HG03571 (cell line): ENCODE measurements at regions not wholly inside any gene's neighbourhood (a gene's known extent, or its start where the extent isn't known, plus 50 kb on each side); places are given as distances from the start of the nearest gene placed in this dataset.
"Not testable (repeated sequence)": the region's sequence is repeated elsewhere in the genome, so short reads cannot be mapped to it uniquely, and the experiment has no call there.

Experiments used
- ATAC-seq: cut with Tn5 transposase; IDR thresholded peaks from one replicate; pipeline ENCODE4 v1.9.1; 2021; ENCODE audit not compliant: unreplicated experiment

- no peak for ATAC-seq
These were observed 314.2 kb downstream of the PID1 start for GRCh38 chr2:228956701-228957474.

- ATAC-seq: no peak
These were observed 321.3 kb downstream of the PID1 start for GRCh38 chr2:228949831-228950230.

- no peak for ATAC-seq
These were observed 325.4 kb downstream of the PID1 start for GRCh38 chr2:228945710-228946109.

- no peak for ATAC-seq
These were observed 328.2 kb downstream of the PID1 start for GRCh38 chr2:228942856-228943255.

GRCh38 chr2:228938629-228939028 lies 332.5 kb downstream of the PID1 start:
- no peak for ATAC-seq

GRCh38 chr2:228927028-228928010 lies 343.8 kb downstream of the PID1 start:
- ATAC-seq: no peak

GRCh38 chr2:228919808-228920207 lies 351.3 kb downstream of the PID1 start:
- ATAC-seq: no peak

- no peak for ATAC-seq
These were observed 353.9 kb downstream of the PID1 start for GRCh38 chr2:228917220-228917619.

- no peak for ATAC-seq
These were observed 354.5 kb downstream of the PID1 start for GRCh38 chr2:228916416-228917090.

- ATAC-seq: no peak
These were observed 357.9 kb downstream of the PID1 start for GRCh38 chr2:228913176-228913575.

GRCh38 chr2:228910872-228911271 lies 360.2 kb downstream of the PID1 start:
- not testable (repeated sequence) for ATAC-seq

- ATAC-seq: no peak
These were observed 368.9 kb downstream of the PID1 start for GRCh38 chr2:228902176-228902575.

GRCh38 chr2:228901531-228901930 lies 369.6 kb downstream of the PID1 start:
- no peak for ATAC-seq

GRCh38 chr2:228878138-228878537 lies 392.9 kb downstream of the PID1 start:
- no peak for ATAC-seq

GRCh38 chr2:228876276-228876675 lies 394.8 kb downstream of the PID1 start:
- no peak for ATAC-seq

GRCh38 chr2:228875152-228875900 lies 395.8 kb downstream of the PID1 start:
- ATAC-seq: no peak

GRCh38 chr2:228871012-228871411 lies 400.1 kb downstream of the PID1 start:
- ATAC-seq: no peak

GRCh38 chr2:228869636-228870264 lies 401.3 kb downstream of the PID1 start:
- ATAC-seq: no peak

- no peak for ATAC-seq
These were observed 403.7 kb downstream of the PID1 start for GRCh38 chr2:228867406-228867805.

GRCh38 chr2:228866781-228867180 lies 404.3 kb downstream of the PID1 start:
- no peak for ATAC-seq
